ENCODE measurements at regions not wholly inside any gene's neighbourhood (a gene's known extent, or its start where the extent isn't known, plus 50 kb on each side); places are given as distances from the start of the nearest gene placed in this dataset.

GRCh38 chr1:5667513-5668325 lies 324.5 kb downstream of the NPHP4 start:
- BruUV-seq (replicated peaks): no TSS peak
- Histone ChIP-seq H3K79me2 (ENCODE audit: control insufficient read depth, insufficient read depth, low read length) (no peaks in the 10 kb centered on the region), H3K9me3 (replicated peaks; ENCODE audit: control insufficient read depth, insufficient read depth, low read length) (no peaks in the 10 kb centered on the region; the same call in 2 of the 3 replicates), H3K36me3 (ENCODE audit: control insufficient read depth in 2 of 2, insufficient read depth in 2 of 2, low read length in 1 of 2) (no peaks in the 10 kb centered on the region), H3K27ac (ENCODE audit: control insufficient read depth, insufficient read depth) (no peak overlapping the region), H3K9ac (ENCODE audit: control insufficient read depth, insufficient read depth, low read length) (no peak overlapping the region), H4K20me1 (ENCODE audit: control insufficient read depth, insufficient read depth) (no peaks in the 10 kb centered on the region), H3K4me2 (ENCODE audit: control insufficient read depth, insufficient read depth) (no peak overlapping the region), H3K4me3 (no peak overlapping the region), H3K4me1 (ENCODE audit: control insufficient read depth, insufficient read depth, low read length) (no peaks in the 10 kb centered on the region), H3K27me3 (replicated peaks in 1 of 2; ENCODE audit: control insufficient read depth in 2 of 2, insufficient read depth in 2 of 2, low read length in 1 of 2) (no peaks in the 10 kb centered on the region), H2AFZ (ENCODE audit: control insufficient read depth, low read depth, low read length) (no peak overlapping the region)
- RAD21 ChIA-PET (ENCODE audit: unreplicated experiment): no interaction called here
- no peak for DNase-seq (ENCODE audit: low read depth, low spot score)
- ATAC-seq: no peak
- POLR2A ChIA-PET: interaction anchor here (0.7 kb wide), 1 partner anchor 28 kb away, joined by 5 read pairs; no protein-coding TSS in a partner anchor
- intact Hi-C loops (cut with micrococcal nuclease; ENCODE audit: unreplicated experiment) (no loop called here), in situ Hi-C loops (cut with MboI) (no loop called here)
- SMC1A ChIA-PET (ENCODE audit: uncharacterized antibody, unreplicated experiment): no interaction called here
- FAIRE-seq: no peak
- CTCF ChIA-PET: no interaction called here
- 54% methylated on average over 25 of the region's 34 CpGs for WGBS (ENCODE audit: insufficient coverage, insufficient replicate concordance, low lambda C conversion rate, missing lambda C conversion rate)
- no peak for TF ChIP-seq ZNF384 (IDR thresholded peaks at IDR 0.05; ENCODE audit: borderline replicate concordance, low read depth, low read length)
- no peak for TF ChIP-seq NFYB (IDR thresholded peaks at IDR 0.05; ENCODE audit: insufficient read depth, low read depth, low read length)
- TF ChIP-seq, protein P1, sequence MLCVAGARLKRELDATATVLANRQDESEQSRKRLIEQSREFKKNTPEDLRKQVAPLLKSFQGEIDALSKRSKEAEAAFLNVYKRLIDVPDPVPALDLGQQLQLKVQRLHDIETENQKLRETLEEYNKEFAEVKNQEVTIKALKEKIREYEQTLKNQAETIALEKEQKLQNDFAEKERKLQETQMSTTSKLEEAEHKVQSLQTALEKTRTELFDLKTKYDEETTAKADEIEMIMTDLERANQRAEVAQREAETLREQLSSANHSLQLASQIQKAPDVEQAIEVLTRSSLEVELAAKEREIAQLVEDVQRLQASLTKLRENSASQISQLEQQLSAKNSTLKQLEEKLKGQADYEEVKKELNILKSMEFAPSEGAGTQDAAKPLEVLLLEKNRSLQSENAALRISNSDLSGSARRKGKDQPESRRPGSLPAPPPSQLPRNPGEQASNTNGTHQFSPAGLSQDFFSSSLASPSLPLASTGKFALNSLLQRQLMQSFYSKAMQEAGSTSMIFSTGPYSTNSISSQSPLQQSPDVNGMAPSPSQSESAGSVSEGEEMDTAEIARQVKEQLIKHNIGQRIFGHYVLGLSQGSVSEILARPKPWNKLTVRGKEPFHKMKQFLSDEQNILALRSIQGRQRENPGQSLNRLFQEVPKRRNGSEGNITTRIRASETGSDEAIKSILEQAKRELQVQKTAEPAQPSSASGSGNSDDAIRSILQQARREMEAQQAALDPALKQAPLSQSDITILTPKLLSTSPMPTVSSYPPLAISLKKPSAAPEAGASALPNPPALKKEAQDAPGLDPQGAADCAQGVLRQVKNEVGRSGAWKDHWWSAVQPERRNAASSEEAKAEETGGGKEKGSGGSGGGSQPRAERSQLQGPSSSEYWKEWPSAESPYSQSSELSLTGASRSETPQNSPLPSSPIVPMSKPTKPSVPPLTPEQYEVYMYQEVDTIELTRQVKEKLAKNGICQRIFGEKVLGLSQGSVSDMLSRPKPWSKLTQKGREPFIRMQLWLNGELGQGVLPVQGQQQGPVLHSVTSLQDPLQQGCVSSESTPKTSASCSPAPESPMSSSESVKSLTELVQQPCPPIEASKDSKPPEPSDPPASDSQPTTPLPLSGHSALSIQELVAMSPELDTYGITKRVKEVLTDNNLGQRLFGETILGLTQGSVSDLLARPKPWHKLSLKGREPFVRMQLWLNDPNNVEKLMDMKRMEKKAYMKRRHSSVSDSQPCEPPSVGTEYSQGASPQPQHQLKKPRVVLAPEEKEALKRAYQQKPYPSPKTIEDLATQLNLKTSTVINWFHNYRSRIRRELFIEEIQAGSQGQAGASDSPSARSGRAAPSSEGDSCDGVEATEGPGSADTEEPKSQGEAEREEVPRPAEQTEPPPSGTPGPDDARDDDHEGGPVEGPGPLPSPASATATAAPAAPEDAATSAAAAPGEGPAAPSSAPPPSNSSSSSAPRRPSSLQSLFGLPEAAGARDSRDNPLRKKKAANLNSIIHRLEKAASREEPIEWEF (IDR thresholded peaks at IDR 0.05; ENCODE audit: insufficient replicate concordance, low read depth, low read length): no peak
- TF ChIP-seq RELB (IDR thresholded peaks at IDR 0.05; ENCODE audit: low read depth): no peak
- TF ChIP-seq SRF (IDR thresholded peaks at IDR 0.05; ENCODE audit: low read depth in 2 of 2, low read length in 2 of 2): no peak
